ENCODE measurements at regions not wholly inside any gene's neighbourhood (a gene's known extent, or its start where the extent isn't known, plus 50 kb on each side); places are given as distances from the start of the nearest gene placed in this dataset.

DNA sequence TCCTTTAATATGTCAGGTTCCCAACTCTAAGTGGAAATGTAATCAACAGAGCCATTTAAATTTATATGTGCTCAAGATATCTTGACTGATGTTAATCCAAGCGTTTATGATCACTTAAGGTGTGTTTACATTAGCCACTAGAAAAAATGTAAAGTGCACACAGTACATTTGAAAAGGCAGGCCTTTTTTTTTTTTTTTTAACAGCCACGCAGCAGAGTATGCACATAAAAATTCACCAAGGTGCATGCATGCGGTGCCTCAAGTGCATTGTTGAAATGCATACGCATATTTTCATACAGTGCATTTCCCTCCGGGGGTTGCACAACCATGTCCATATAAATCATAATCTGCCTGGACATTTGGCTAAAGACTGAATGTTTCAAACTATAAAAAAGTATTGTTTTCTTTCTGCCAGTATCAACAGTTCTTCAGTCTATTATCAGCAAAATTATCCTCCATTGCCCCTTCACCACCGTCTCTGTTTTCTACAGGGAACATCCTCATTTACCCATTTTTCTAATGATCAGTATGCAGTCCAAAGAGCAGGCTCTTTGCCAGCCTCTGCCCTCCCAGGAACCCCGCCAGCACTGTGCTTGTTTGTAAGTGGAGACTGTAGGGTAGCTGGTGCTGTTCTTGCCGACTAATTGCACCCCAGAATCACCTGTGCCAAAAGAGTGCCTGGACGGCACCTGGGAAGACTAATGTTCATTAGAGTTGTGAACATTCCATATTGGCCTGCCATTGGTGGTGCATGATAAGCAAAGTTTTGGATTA lies 611.2 kb upstream of the CFAP20DC start:
- no peak overlapping the region for H3K4me2 ChIP-seq
- Mint-ChIP-seq H3K4me1 (peaks cover 12% of the 10 kb centered on the region), H3K9me3 (peaks cover 3% of the 10 kb centered on the region; the same call in 1 of the 3 replicates), H3K27me3 (ENCODE audit: insufficient read depth, low read depth, poor library complexity) (no peaks in the 10 kb centered on the region), H3K4me3 (no peak overlapping the region), H3K36me3 (ENCODE audit: low read depth) (no peaks in the 10 kb centered on the region), H3K27ac (no peak overlapping the region)
- no peak for ATAC-seq
- TF ChIP-seq POLR2AphosphoS5 (IDR thresholded peaks at IDR 0.05; ENCODE audit: low read depth), result no peak
- TF ChIP-seq JUNB (IDR thresholded peaks at IDR 0.05; ENCODE audit: unreplicated experiment), result no peak
- TF ChIP-seq NANOG (IDR thresholded peaks at IDR 0.05; ENCODE audit: borderline replicate concordance), result no peak
- TF ChIP-seq, protein P1, sequence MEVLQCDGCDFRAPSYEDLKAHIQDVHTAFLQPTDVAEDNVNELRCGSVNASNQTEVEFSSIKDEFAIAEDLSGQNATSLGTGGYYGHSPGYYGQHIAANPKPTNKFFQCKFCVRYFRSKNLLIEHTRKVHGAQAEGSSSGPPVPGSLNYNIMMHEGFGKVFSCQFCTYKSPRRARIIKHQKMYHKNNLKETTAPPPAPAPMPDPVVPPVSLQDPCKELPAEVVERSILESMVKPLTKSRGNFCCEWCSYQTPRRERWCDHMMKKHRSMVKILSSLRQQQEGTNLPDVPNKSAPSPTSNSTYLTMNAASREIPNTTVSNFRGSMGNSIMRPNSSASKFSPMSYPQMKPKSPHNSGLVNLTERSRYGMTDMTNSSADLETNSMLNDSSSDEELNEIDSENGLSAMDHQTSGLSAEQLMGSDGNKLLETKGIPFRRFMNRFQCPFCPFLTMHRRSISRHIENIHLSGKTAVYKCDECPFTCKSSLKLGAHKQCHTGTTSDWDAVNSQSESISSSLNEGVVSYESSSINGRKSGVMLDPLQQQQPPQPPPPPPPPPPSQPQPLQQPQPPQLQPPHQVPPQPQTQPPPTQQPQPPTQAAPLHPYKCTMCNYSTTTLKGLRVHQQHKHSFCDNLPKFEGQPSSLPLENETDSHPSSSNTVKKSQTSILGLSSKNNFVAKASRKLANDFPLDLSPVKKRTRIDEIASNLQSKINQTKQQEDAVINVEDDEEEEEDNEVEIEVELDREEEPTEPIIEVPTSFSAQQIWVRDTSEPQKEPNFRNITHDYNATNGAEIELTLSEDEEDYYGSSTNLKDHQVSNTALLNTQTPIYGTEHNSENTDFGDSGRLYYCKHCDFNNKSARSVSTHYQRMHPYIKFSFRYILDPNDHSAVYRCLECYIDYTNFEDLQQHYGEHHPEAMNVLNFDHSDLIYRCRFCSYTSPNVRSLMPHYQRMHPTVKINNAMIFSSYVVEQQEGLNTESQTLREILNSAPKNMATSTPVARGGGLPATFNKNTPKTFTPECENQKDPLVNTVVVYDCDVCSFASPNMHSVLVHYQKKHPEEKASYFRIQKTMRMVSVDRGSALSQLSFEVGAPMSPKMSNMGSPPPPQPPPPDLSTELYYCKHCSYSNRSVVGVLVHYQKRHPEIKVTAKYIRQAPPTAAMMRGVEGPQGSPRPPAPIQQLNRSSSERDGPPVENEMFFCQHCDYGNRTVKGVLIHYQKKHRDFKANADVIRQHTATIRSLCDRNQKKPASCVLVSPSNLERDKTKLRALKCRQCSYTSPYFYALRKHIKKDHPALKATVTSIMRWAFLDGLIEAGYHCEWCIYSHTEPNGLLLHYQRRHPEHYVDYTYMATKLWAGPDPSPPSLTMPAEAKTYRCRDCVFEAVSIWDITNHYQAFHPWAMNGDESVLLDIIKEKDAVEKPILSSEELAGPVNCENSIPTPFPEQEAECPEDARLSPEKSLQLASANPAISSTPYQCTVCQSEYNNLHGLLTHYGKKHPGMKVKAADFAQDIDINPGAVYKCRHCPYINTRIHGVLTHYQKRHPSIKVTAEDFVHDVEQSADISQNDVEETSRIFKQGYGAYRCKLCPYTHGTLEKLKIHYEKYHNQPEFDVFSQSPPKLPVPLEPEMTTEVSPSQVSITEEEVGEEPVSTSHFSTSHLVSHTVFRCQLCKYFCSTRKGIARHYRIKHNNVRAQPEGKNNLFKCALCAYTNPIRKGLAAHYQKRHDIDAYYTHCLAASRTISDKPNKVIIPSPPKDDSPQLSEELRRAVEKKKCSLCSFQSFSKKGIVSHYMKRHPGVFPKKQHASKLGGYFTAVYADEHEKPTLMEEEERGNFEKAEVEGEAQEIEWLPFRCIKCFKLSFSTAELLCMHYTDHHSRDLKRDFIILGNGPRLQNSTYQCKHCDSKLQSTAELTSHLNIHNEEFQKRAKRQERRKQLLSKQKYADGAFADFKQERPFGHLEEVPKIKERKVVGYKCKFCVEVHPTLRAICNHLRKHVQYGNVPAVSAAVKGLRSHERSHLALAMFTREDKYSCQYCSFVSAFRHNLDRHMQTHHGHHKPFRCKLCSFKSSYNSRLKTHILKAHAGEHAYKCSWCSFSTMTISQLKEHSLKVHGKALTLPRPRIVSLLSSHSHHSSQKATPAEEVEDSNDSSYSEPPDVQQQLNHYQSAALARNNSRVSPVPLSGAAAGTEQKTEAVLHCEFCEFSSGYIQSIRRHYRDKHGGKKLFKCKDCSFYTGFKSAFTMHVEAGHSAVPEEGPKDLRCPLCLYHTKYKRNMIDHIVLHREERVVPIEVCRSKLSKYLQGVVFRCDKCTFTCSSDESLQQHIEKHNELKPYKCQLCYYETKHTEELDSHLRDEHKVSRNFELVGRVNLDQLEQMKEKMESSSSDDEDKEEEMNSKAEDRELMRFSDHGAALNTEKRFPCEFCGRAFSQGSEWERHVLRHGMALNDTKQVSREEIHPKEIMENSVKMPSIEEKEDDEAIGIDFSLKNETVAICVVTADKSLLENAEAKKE (CRISPR knock-in tag; IDR thresholded peaks at IDR 0.05), result no peak
- TF ChIP-seq, protein P2, sequence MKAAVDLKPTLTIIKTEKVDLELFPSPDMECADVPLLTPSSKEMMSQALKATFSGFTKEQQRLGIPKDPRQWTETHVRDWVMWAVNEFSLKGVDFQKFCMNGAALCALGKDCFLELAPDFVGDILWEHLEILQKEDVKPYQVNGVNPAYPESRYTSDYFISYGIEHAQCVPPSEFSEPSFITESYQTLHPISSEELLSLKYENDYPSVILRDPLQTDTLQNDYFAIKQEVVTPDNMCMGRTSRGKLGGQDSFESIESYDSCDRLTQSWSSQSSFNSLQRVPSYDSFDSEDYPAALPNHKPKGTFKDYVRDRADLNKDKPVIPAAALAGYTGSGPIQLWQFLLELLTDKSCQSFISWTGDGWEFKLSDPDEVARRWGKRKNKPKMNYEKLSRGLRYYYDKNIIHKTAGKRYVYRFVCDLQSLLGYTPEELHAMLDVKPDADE (IDR thresholded peaks at IDR 0.05), result no peak
- no peak for TF ChIP-seq CREB1 (CRISPR knock-in tag; IDR thresholded peaks at IDR 0.05; ENCODE audit: low read depth)
- H3K36me3 ChIP-seq (ENCODE audit: insufficient read depth), result no peaks in the 10 kb centered on the region
- peaks cover 4% of the 10 kb centered on the region; the same call in 1 of the 2 replicates for H3K4me1 ChIP-seq (ENCODE audit: insufficient read depth)
- H3K4me3 ChIP-seq, result no peak overlapping the region
- H2AFZ ChIP-seq, result no peak overlapping the region
- peaks cover 5% of the 10 kb centered on the region; the same call in 1 of the 2 replicates for H3K9me2 ChIP-seq (ENCODE audit: insufficient read depth)
- DNase-seq (ENCODE audit: low spot score), result no peak
- no peak overlapping the region for H3K27ac ChIP-seq (ENCODE audit: low read depth)
- no peaks in the 10 kb centered on the region for H3F3A ChIP-seq (replicated peaks; ENCODE audit: low read depth)
- H3K79me2 ChIP-seq (replicated peaks; ENCODE audit: insufficient read depth), result no peaks in the 10 kb centered on the region
- H4K20me1 ChIP-seq (replicated peaks; ENCODE audit: insufficient read depth), result no peaks in the 10 kb centered on the region
- no peaks in the 10 kb centered on the region for H3K27me3 ChIP-seq (ENCODE audit: insufficient read depth)
